Fibroblast of lung (primary cell): ENCODE measurements at regions not wholly inside any gene's neighbourhood (a gene's known extent, or its start where the extent isn't known, plus 50 kb on each side); places are given as distances from the start of the nearest gene placed in this dataset.
A peak's percentile ranks its signal among the peaks of the same experiment; 100 is the strongest.

Source experiments
- DNase-seq, 2 donors: peaks; one replicate each; pipeline versions ENCODE4 v3.0.0 to v3.0.0-alpha.2; 2010; ENCODE audit warnings: low read depth in 2 of 2
- H2AFZ ChIP-seq: 2 replicates; pipeline ENCODE4 v1.5.1; 2012; ENCODE audit warnings: low read length, control low read depth, inconsistent platforms
- H3K27ac ChIP-seq: 2 replicates; pipeline ENCODE4 v1.5.1; 2011; ENCODE audit warnings: low read length, control low read depth; ENCODE audit not compliant: insufficient read depth
- H3K27me3 ChIP-seq: 2 replicates; pipeline ENCODE4 v1.5.1; 2011; ENCODE audit warnings: mild to moderate bottlenecking, low read length; ENCODE audit not compliant: control insufficient read depth, insufficient read depth
- H3K36me3 ChIP-seq: 2 replicates; pipeline ENCODE4 v1.5.1; 2011; ENCODE audit warnings: low read length; ENCODE audit not compliant: control insufficient read depth, insufficient read depth
- H3K4me1 ChIP-seq: 2 replicates; pipeline ENCODE4 v1.5.1; 2011; ENCODE audit warnings: low read length; ENCODE audit not compliant: control insufficient read depth, insufficient read depth; ENCODE audit errors: extremely low read depth
- H3K4me2 ChIP-seq: 2 replicates; pipeline ENCODE4 v1.5.1; 2011; ENCODE audit warnings: low read length, control low read depth; ENCODE audit not compliant: insufficient read depth; ENCODE audit errors: extremely low read depth
- H3K4me3 ChIP-seq, 4 experiments: fragments of 200-600 bp in 1 of 4; sonication (generic) in 1 of 4; replicated peaks in 1 of 4; 2 replicates each; pipeline ENCODE4 v1.5.1; 2011 to 2016; ENCODE audit warnings: low read length in 4 of 4, low read depth in 3 of 4, mild to moderate bottlenecking in 3 of 4, control low read depth in 2 of 4, inconsistent platforms in 1 of 4, mixed read lengths in 1 of 4; ENCODE audit not compliant: insufficient read depth in 1 of 4; ENCODE audit errors: control extremely low read depth in 1 of 4
- H3K79me2 ChIP-seq: 2 replicates; pipeline ENCODE4 v1.5.1; 2012; ENCODE audit warnings: mild to moderate bottlenecking, low read length, inconsistent platforms; ENCODE audit not compliant: control insufficient read depth, insufficient read depth
- H3K9ac ChIP-seq: 2 replicates; pipeline ENCODE4 v1.5.1; 2011; ENCODE audit warnings: mild to moderate bottlenecking, low read length, control low read depth; ENCODE audit not compliant: insufficient read depth
- H3K9me3 ChIP-seq: 2 replicates; pipeline ENCODE4 v1.5.1; 2012; ENCODE audit warnings: low read depth, low read length; ENCODE audit not compliant: control insufficient read depth, insufficient read depth
- H4K20me1 ChIP-seq: 2 replicates; pipeline ENCODE4 v1.5.1; 2011; ENCODE audit warnings: low read length; ENCODE audit not compliant: control insufficient read depth, insufficient read depth; ENCODE audit errors: extremely low read depth
- EZH2 ChIP-seq: IDR thresholded peaks from 2 replicates; pipeline ENCODE4 v1.5.1; 2012; ENCODE audit warnings: low read length, control low read depth, mild to moderate bottlenecking; ENCODE audit errors: missing control alignments
- TF ChIP-seq, protein P1 (sequence below), 2 donors: IDR thresholded peaks in 1 of 2; conservative IDR thresholded peaks in 1 of 2; 1 replicate in 1 of 2; 2 replicates in 1 of 2; pipeline ENCODE4 v1.5.1; 2011 to 2012; ENCODE audit warnings: low read length in 2 of 2, control low read depth in 1 of 2, inconsistent platforms in 1 of 2, low read depth in 1 of 2, mild to moderate bottlenecking in 1 of 2

DNA sequence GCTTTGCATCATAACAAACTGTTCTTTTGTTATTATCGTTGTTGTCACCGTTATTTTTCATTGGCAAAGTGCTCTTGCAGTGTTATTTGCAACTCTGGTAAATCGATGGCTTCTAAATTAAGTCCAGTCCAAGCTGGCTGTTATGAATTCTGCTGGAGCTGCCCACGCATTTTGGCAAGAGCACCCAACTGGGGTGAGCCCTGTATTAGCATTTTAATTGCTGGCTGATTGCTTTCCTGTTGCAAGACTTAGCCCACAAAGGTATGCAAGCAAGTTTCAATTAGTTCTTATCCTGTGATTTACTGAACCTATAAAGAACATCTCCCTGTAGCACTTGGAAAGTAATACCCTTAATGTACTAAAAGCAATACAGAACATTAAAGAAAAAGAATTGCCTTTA lies 226.8 kb downstream of the ACTR3B start:
- Histone ChIP-seq H3K4me3 (no peak overlapping the region), H3K4me1 (no peaks in the 10 kb centered on the region), H3K27ac (no peak overlapping the region), H3K79me2 (no peaks in the 10 kb centered on the region), H3K27me3 (no peaks in the 10 kb centered on the region), H2AFZ (no peak overlapping the region), H3K9me3 (no peaks in the 10 kb centered on the region), H3K36me3 (no peaks in the 10 kb centered on the region), H4K20me1 (no peaks in the 10 kb centered on the region), H3K4me2 (no peak overlapping the region), H3K9ac (no peak overlapping the region)
- TF ChIP-seq, protein P1, sequence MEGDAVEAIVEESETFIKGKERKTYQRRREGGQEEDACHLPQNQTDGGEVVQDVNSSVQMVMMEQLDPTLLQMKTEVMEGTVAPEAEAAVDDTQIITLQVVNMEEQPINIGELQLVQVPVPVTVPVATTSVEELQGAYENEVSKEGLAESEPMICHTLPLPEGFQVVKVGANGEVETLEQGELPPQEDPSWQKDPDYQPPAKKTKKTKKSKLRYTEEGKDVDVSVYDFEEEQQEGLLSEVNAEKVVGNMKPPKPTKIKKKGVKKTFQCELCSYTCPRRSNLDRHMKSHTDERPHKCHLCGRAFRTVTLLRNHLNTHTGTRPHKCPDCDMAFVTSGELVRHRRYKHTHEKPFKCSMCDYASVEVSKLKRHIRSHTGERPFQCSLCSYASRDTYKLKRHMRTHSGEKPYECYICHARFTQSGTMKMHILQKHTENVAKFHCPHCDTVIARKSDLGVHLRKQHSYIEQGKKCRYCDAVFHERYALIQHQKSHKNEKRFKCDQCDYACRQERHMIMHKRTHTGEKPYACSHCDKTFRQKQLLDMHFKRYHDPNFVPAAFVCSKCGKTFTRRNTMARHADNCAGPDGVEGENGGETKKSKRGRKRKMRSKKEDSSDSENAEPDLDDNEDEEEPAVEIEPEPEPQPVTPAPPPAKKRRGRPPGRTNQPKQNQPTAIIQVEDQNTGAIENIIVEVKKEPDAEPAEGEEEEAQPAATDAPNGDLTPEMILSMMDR (conservative IDR thresholded peaks at IDR 0.05 in 1 of 2, IDR thresholded peaks at IDR 0.05 in 1 of 2; ENCODE audit: low read depth in 1 of 2, low read length in 2 of 2) = no peak
- TF ChIP-seq EZH2 = no peak
- DNase-seq = no peak

- no peak overlapping the region for H3K4me3 ChIP-seq
- peak in 1 of 2 donors; percentile 2 for DNase-seq
- H2AFZ ChIP-seq = no peak overlapping the region
- H3K79me2 ChIP-seq = no peaks in the 10 kb centered on the region
- no peak overlapping the region for H3K27ac ChIP-seq
- no peaks in the 10 kb centered on the region for H4K20me1 ChIP-seq
- H3K9ac ChIP-seq = no peak overlapping the region
- H3K27me3 ChIP-seq = no peaks in the 10 kb centered on the region
- no peak overlapping the region for H3K4me2 ChIP-seq
- no peak for TF ChIP-seq EZH2
- TF ChIP-seq, protein P1 (conservative IDR thresholded peaks at IDR 0.05 in 1 of 2, IDR thresholded peaks at IDR 0.05 in 1 of 2; ENCODE audit: low read depth in 1 of 2, low read length in 2 of 2) = no peak
- H3K9me3 ChIP-seq = no peaks in the 10 kb centered on the region
- H3K4me1 ChIP-seq = no peaks in the 10 kb centered on the region
- H3K36me3 ChIP-seq = no peaks in the 10 kb centered on the region
Measured at GRCh38 chr7:152987656-152988055, 228.1 kb downstream of the ACTR3B start.

- DNase-seq = peak; percentile 1 to 5
- no peak overlapping the region for H3K4me3 ChIP-seq
- H3K27me3 ChIP-seq = no peaks in the 10 kb centered on the region
- H3K36me3 ChIP-seq = no peaks in the 10 kb centered on the region
- H4K20me1 ChIP-seq = no peaks in the 10 kb centered on the region
- H3K4me1 ChIP-seq = no peaks in the 10 kb centered on the region
- H3K9ac ChIP-seq = no peak overlapping the region
- no peak for TF ChIP-seq EZH2
- TF ChIP-seq, protein P1 (conservative IDR thresholded peaks at IDR 0.05 in 1 of 2, IDR thresholded peaks at IDR 0.05 in 1 of 2; ENCODE audit: low read depth in 1 of 2, low read length in 2 of 2) = no peak
- no peak overlapping the region for H2AFZ ChIP-seq
- no peak overlapping the region for H3K27ac ChIP-seq
- H3K79me2 ChIP-seq = no peaks in the 10 kb centered on the region
- H3K9me3 ChIP-seq = no peaks in the 10 kb centered on the region
- H3K4me2 ChIP-seq = no peak overlapping the region
Measured at GRCh38 chr7:152989889-152990380, 230.4 kb downstream of the ACTR3B start.
